ENCODE measurements at regions not wholly inside any gene's neighbourhood (a gene's known extent, or its start where the extent isn't known, plus 50 kb on each side); places are given as distances from the start of the nearest gene placed in this dataset.

DNA sequence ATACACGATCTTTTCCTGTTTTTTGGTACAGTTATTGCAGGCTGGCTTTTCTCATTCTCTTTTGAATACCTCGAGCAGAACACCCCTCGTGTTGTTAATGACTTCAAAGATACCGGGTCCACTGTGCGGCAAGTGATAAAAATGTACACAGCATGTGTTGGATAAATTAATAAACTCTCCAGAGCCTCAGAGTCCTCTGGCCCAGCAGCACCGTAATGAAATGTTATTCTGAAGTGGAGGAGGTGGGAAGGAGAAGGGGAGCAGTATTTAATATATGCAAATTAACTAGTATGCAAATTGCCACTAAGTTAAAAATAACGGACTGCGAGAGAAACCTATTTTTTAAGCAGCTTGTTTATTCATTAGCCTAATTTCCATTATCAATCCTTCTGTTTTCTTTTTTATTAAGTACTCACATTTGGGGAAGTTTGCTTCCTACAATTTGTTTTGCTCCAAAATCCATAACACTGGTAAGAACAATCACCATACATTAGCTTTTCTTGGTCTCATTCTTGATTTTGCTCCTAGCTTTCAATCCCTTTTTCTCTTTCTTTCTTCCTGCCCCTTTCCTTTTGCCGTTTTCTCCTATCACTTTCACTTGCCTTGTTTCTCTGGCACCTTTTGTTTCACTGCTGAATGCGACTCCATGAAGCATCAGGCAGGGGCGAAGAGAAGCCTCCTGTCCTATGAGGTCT lies 462.3 kb upstream of the PPP2R3A start:
- H3K9me3 Mint-ChIP-seq: peaks cover 0 to 10% (median 3%) of the 10 kb centered on the region in 7 donors
- peaks cover 16 to 18% (median 17%) of the 10 kb centered on the region in 3 donors for H3K27me3 Mint-ChIP-seq
- DNase-seq: no peak
- ATAC-seq (ENCODE audit: low read depth in 2 of 2): no peak
- H3K4me1 Mint-ChIP-seq: peaks cover 0 to 5% (median 0%) of the 10 kb centered on the region in 3 donors
- H3K36me3 Mint-ChIP-seq: no peaks in the 10 kb centered on the region
- H3K27ac Mint-ChIP-seq: no peak overlapping the region
- no peak overlapping the region for H3K4me3 Mint-ChIP-seq

GRCh38 chr3:135503760-135504686 lies 461.5 kb upstream of the PPP2R3A start:
- DNase-seq (no peak), ATAC-seq (ENCODE audit: low read depth in 2 of 2) (peak in 1 of 2 donors; percentile 38)
- Mint-ChIP-seq H3K36me3 (no peaks in the 10 kb centered on the region), H3K4me1 (peaks cover 0 to 5% (median 0%) of the 10 kb centered on the region in 3 donors), H3K27ac (no peak overlapping the region), H3K27me3 (peaks cover 16 to 20% (median 18%) of the 10 kb centered on the region in 3 donors), H3K4me3 (no peak overlapping the region), H3K9me3 (peaks cover 0 to 11% (median 6%) of the 10 kb centered on the region in 7 donors)

- H3K9me3 Mint-ChIP-seq: peaks cover 0 to 19% (median 8%) of the 10 kb centered on the region in 7 donors
- no peaks in the 10 kb centered on the region for H3K4me1 Mint-ChIP-seq
- no peaks in the 10 kb centered on the region for H3K36me3 Mint-ChIP-seq
- H3K27ac Mint-ChIP-seq: no peak overlapping the region
- DNase-seq (no peak), ATAC-seq (ENCODE audit: low read depth in 2 of 2) (no peak)
- no peak overlapping the region for H3K4me3 Mint-ChIP-seq
- peaks cover 0 to 10% (median 0%) of the 10 kb centered on the region in 3 donors for H3K27me3 Mint-ChIP-seq
These were observed 452.1 kb upstream of the PPP2R3A start for GRCh38 chr3:135513106-135514059.

DNA sequence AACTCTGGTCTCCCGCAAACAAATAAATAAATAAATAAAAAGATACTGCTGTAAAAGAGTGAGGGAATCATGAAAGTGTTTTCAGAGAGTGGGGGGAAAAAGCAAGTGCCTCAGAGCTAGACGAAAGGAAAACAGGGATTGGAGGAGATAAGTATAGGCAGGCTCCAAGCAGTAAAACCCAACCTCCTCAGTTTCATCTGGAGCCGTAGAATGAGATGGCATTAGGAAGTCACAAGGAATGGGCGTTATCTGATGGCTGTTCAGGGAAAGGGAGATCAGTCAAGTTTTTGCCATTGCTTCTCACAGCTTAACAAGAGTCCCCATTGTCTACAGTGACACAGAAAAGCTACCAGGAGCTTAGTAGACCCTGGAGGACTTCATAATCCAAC lies 451.5 kb upstream of the PPP2R3A start:
- H3K27me3 Mint-ChIP-seq: peaks cover 0 to 11% (median 0%) of the 10 kb centered on the region in 3 donors
- peaks cover 0 to 16% (median 2%) of the 10 kb centered on the region in 7 donors for H3K9me3 Mint-ChIP-seq
- ATAC-seq (ENCODE audit: low read depth in 2 of 2): no peak
- H3K36me3 Mint-ChIP-seq: no peaks in the 10 kb centered on the region
- no peak overlapping the region for H3K4me3 Mint-ChIP-seq
- H3K27ac Mint-ChIP-seq: no peak overlapping the region
- no peak for DNase-seq
- no peaks in the 10 kb centered on the region for H3K4me1 Mint-ChIP-seq

GRCh38 chr3:135516143-135516542 lies 449.4 kb upstream of the PPP2R3A start:
- DNase-seq (no peak), ATAC-seq (ENCODE audit: low read depth in 2 of 2) (no peak)
- H3K9me3 Mint-ChIP-seq: peaks cover 0 to 10% (median 0%) of the 10 kb centered on the region in 7 donors
- no peaks in the 10 kb centered on the region for H3K4me1 Mint-ChIP-seq
- no peak overlapping the region for H3K4me3 Mint-ChIP-seq
- H3K27me3 Mint-ChIP-seq: peaks cover 0 to 20% (median 0%) of the 10 kb centered on the region in 3 donors
- no peak overlapping the region for H3K27ac Mint-ChIP-seq
- no peaks in the 10 kb centered on the region for H3K36me3 Mint-ChIP-seq

DNA sequence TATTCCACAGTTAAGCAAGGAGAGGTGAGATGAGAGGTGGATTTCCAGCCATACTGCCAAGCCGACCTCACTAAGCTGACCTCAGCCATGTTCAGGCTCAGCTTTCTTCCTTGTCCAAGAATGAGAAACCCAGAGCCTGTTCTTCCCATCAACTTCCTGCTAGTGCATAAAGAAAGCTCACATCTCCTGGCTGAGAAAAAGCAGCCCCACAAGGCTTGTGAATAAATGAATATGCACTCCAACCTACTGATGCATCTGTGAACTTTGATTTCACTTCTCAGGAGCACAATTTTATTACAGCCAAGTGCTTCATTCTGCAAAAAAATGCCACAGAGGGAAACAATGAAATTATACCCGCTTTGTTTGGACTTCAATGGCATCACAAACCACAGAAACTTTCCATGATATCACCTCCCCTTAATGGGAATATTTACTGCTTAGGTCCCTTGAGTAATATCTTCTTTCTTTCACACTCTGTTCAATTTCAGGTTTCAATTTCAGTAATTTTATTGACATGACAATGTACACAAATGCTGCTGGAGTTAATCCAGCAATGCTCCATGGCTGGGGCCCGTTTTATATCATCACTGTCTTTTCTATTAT lies 437.0 kb upstream of the PPP2R3A start:
- Mint-ChIP-seq H3K4me3 (no peak overlapping the region), H3K9me3 (peaks cover 0 to 9% (median 5%) of the 10 kb centered on the region in 7 donors), H3K27me3 (peaks cover 0 to 5% (median 0%) of the 10 kb centered on the region in 3 donors), H3K4me1 (no peaks in the 10 kb centered on the region), H3K36me3 (no peaks in the 10 kb centered on the region), H3K27ac (no peak overlapping the region)
- DNase-seq (no peak), ATAC-seq (ENCODE audit: low read depth in 2 of 2) (no peak)

DNA sequence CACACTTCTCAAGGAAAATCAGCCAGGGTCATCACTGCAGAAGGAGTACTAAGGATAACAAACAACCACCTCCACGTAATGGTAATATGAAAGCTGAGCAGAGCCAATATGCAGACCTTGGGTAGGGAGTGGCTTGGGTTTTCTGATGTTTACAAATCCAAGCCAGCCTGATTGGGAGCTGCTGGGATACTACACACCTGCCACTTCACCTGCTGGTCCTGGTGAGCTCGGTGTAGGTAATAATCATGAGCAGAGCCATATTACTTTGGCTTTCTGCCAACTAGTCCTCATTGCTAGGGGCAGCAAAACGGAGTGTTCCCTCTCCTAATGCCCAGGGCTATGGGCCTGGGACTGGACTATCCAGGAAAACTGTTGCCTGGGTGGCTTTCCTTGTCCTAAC lies 433.5 kb upstream of the PPP2R3A start:
- Mint-ChIP-seq H3K27me3 (peaks cover 0 to 5% (median 0%) of the 10 kb centered on the region in 3 donors), H3K27ac (no peak overlapping the region), H3K9me3 (peaks cover 0 to 11% (median 9%) of the 10 kb centered on the region in 7 donors), H3K4me3 (no peak overlapping the region), H3K36me3 (no peaks in the 10 kb centered on the region), H3K4me1 (no peaks in the 10 kb centered on the region)
- no peak for ATAC-seq (ENCODE audit: low read depth in 2 of 2)
- no peak for DNase-seq

DNA sequence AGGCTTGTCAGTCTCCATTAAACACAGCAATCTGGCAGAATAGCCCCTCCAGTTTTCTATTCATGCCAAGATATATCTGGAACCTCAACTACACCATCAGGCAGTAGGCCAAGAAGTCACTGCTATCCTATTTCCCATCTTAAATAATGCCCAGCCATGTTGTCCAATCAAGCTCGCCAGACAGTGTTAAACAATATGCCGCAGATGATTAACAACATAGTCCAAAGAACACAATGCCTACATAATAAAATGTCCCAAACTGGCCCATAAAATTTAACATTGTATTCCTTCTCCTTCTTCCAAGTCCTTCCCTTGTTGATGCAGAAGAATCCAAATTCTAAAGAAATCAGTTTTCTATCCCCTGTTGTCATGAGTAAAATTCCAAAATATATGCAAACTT lies 427.4 kb upstream of the PPP2R3A start:
- no peaks in the 10 kb centered on the region for H3K27me3 Mint-ChIP-seq

GRCh38 chr3:135539351-135539750 lies 426.2 kb upstream of the PPP2R3A start:
- no peak overlapping the region for H3K27ac Mint-ChIP-seq
- no peak for ATAC-seq (ENCODE audit: low read depth in 2 of 2)

More for the DNA sequence above, 427.4 kb upstream of the PPP2R3A start:
- DNase-seq (no peak), ATAC-seq (ENCODE audit: low read depth in 2 of 2) (no peak)
- peaks cover 0 to 20% (median 9%) of the 10 kb centered on the region in 7 donors for H3K9me3 Mint-ChIP-seq
- H3K4me1 Mint-ChIP-seq: no peaks in the 10 kb centered on the region
- H3K27ac Mint-ChIP-seq: no peak overlapping the region
- no peaks in the 10 kb centered on the region for H3K36me3 Mint-ChIP-seq
- no peak overlapping the region for H3K4me3 Mint-ChIP-seq

GRCh38 chr3:135539854-135540253 lies 425.7 kb upstream of the PPP2R3A start:
- Mint-ChIP-seq H3K9me3 (peaks cover 0 to 24% (median 9%) of the 10 kb centered on the region in 7 donors), H3K36me3 (no peaks in the 10 kb centered on the region), H3K4me1 (no peaks in the 10 kb centered on the region), H3K4me3 (no peak overlapping the region), H3K27me3 (no peaks in the 10 kb centered on the region), H3K27ac (no peak overlapping the region)
- no peak for ATAC-seq (ENCODE audit: low read depth in 2 of 2)
- no peak for DNase-seq

More at GRCh38 chr3:135539351-135539750, 426.2 kb upstream of the PPP2R3A start:
- DNase-seq: no peak
- Mint-ChIP-seq H3K4me1 (no peaks in the 10 kb centered on the region), H3K9me3 (peaks cover 0 to 24% (median 11%) of the 10 kb centered on the region in 7 donors), H3K4me3 (no peak overlapping the region), H3K27me3 (no peaks in the 10 kb centered on the region), H3K36me3 (no peaks in the 10 kb centered on the region)

GRCh38 chr3:135549928-135550494 lies 415.5 kb upstream of the PPP2R3A start:
- DNase-seq: no peak
- ATAC-seq (ENCODE audit: low read depth in 2 of 2): no peak
- H3K27me3 Mint-ChIP-seq: peaks cover 0 to 7% (median 0%) of the 10 kb centered on the region in 3 donors
- no peak overlapping the region for H3K27ac Mint-ChIP-seq
- no peaks in the 10 kb centered on the region for H3K4me1 Mint-ChIP-seq
- H3K4me3 Mint-ChIP-seq: no peak overlapping the region
- no peaks in the 10 kb centered on the region for H3K36me3 Mint-ChIP-seq
- H3K9me3 Mint-ChIP-seq: peaks cover 0 to 5% (median 1%) of the 10 kb centered on the region in 7 donors

DNA sequence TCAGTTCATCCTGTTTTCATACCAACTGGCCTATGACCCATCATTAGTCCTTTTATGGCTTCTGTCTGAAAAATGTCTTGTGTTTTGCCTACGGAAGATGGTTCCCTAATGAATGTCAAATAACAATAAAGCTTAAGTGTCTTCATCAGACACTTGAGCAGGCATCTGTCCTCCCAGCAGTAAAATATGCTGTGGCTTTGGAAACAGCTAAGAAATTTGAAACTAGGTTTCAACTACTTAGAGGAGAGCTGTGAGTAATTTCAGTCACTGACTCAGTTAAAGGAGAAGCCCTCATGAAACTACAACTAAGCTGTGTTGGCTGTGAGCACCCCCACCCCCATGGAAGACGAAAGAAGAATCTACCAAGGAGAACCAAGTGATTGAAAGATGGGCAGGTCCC lies 409.4 kb upstream of the PPP2R3A start:
- no peak for ATAC-seq (ENCODE audit: low read depth in 2 of 2)
- peaks cover 0 to 7% (median 0%) of the 10 kb centered on the region in 3 donors for H3K27me3 Mint-ChIP-seq
- H3K36me3 Mint-ChIP-seq: no peaks in the 10 kb centered on the region

More for the DNA sequence above, 409.4 kb upstream of the PPP2R3A start:
- Mint-ChIP-seq H3K4me1 (no peaks in the 10 kb centered on the region), H3K9me3 (peaks cover 0 to 5% (median 0%) of the 10 kb centered on the region in 7 donors), H3K4me3 (no peak overlapping the region), H3K27ac (no peak overlapping the region)
- no peak for DNase-seq

Measured in naive B cell (primary cell).